HG03342 (cell line): ENCODE measurements at regions not wholly inside any gene's neighbourhood (a gene's known extent, or its start where the extent isn't known, plus 50 kb on each side); places are given as distances from the start of the nearest gene placed in this dataset.

Source experiments
- ATAC-seq: cut with Tn5 transposase; IDR thresholded peaks from one replicate; pipeline ENCODE4 v1.9.1; 2021; ENCODE audit warnings: mild to moderate bottlenecking, moderate library complexity; ENCODE audit not compliant: unreplicated experiment

- ATAC-seq: no peak
Measured at GRCh38 chr12:41936333-41936732, 208.3 kb downstream of the GXYLT1 start.

- no peak for ATAC-seq
Measured at GRCh38 chr12:41935911-41936310, 208.8 kb downstream of the GXYLT1 start.

- peak; percentile 50 for ATAC-seq
Measured at GRCh38 chr12:41932470-41932991, 212.1 kb downstream of the GXYLT1 start.

- ATAC-seq: no peak
Measured at GRCh38 chr12:41930866-41931437, 213.7 kb downstream of the GXYLT1 start.

GRCh38 chr12:41924111-41924510, 220.6 kb downstream of the GXYLT1 start:
- no peak for ATAC-seq

GRCh38 chr12:41923351-41923750, 221.3 kb downstream of the GXYLT1 start:
- ATAC-seq: no peak

GRCh38 chr12:41920355-41920754, 224.3 kb downstream of the GXYLT1 start:
- ATAC-seq: no peak

GRCh38 chr12:41919526-41920261, 225.0 kb downstream of the GXYLT1 start:
- ATAC-seq: no peak

GRCh38 chr12:41919048-41919447, 225.6 kb downstream of the GXYLT1 start:
- no peak for ATAC-seq

- no peak for ATAC-seq
Measured at GRCh38 chr12:41917938-41918341, 226.7 kb downstream of the GXYLT1 start.

GRCh38 chr12:41917181-41917580, 227.5 kb downstream of the GXYLT1 start:
- ATAC-seq: no peak

- no peak for ATAC-seq
Measured at GRCh38 chr12:41910578-41911320, 233.9 kb downstream of the GXYLT1 start.

GRCh38 chr12:41908206-41908605, 236.5 kb downstream of the GXYLT1 start:
- no peak for ATAC-seq

GRCh38 chr12:41907550-41907949, 237.1 kb downstream of the GXYLT1 start:
- no peak for ATAC-seq

- no peak for ATAC-seq
Measured at GRCh38 chr12:41907021-41907420, 237.7 kb downstream of the GXYLT1 start.

GRCh38 chr12:41905759-41906297, 238.8 kb downstream of the GXYLT1 start:
- ATAC-seq: no peak

- no peak for ATAC-seq
Measured at GRCh38 chr12:41905073-41905758, 239.5 kb downstream of the GXYLT1 start.

GRCh38 chr12:41904041-41904440, 240.6 kb downstream of the GXYLT1 start:
- no peak for ATAC-seq

- ATAC-seq: no peak
Measured at GRCh38 chr12:41903014-41903708, 241.5 kb downstream of the GXYLT1 start.

- no peak for ATAC-seq
Measured at GRCh38 chr12:41899577-41899976, 245.1 kb downstream of the GXYLT1 start.
